PC-3 (cell line): ENCODE measurements at regions not wholly inside any gene's neighbourhood (a gene's known extent, or its start where the extent isn't known, plus 50 kb on each side); places are given as distances from the start of the nearest gene placed in this dataset.

Experiments
- ATAC-seq: fragments of 200-7000 bp; cut with Tn5 transposase; 2 replicates; pipeline ENCODE4 v1.9.1; 2020; ENCODE audit warnings: mild to moderate bottlenecking, moderate library complexity
- BruUV-seq: library from RNA; stranded (reverse); fragments of 400-500 nt; replicated peaks from 2 replicates; lab custom pipeline; 2021; lab: Mats Ljungman, UMichigan
- CTCF ChIA-PET: fragments of 300-600 bp; sonication (Branson Sonifier 250); formaldehyde crosslinking; loops from one replicate; lab custom pipeline; 2022; ENCODE audit warnings: antibody characterized with exemption; lab: Charles Lee
- POLR2A ChIA-PET: fragments of 300-600 bp; sonication (Branson Sonifier 250); formaldehyde crosslinking; loops from one replicate; lab custom pipeline; 2022; ENCODE audit warnings: antibody characterized with exemption; ENCODE audit not compliant: unreplicated experiment; lab: Charles Lee
- DNase-seq: peaks from one replicate; pipeline ENCODE4 v3.0.0-alpha.2; 2015
- H2AFZ ChIP-seq: fragments of 300-600 bp; sonication (generic); 2 replicates; pipeline ENCODE4 v1.6.0; 2016; ENCODE audit warnings: antibody characterized with exemption, low read length
- H3F3A ChIP-seq: fragments of 300-600 bp; sonication (generic); one replicate; pipeline ENCODE4 v1.6.0; 2017; ENCODE audit warnings: antibody characterized with exemption, low read length, control low read depth, mild to moderate bottlenecking; ENCODE audit not compliant: unreplicated experiment
- H3K27ac ChIP-seq: fragments of 300-600 bp; sonication (generic); 2 replicates; pipeline ENCODE4 v1.5.1; 2016; ENCODE audit warnings: mild to moderate bottlenecking, low read length
- H3K27me3 ChIP-seq: fragments of 300-600 bp; sonication (generic); 2 replicates; pipeline ENCODE4 v1.6.1; 2016; ENCODE audit warnings: low read length, mixed read lengths
- H3K36me3 ChIP-seq: fragments of 300-600 bp; sonication (generic); 2 replicates; pipeline ENCODE4 v1.6.1; 2016; ENCODE audit warnings: low read depth, mixed run types, low read length, mixed read lengths
- H3K4me1 ChIP-seq: fragments of 300-600 bp; sonication (generic); 2 replicates; pipeline ENCODE4 v1.5.1; 2016; ENCODE audit warnings: low read length; ENCODE audit not compliant: insufficient read depth
- H3K4me2 ChIP-seq: fragments of 300-600 bp; sonication (generic); 2 replicates; pipeline ENCODE4 v1.6.0; 2016; ENCODE audit warnings: low read length
- H3K4me3 ChIP-seq: fragments of 300-600 bp; sonication (generic); 2 replicates; pipeline ENCODE4 v1.5.1; 2016; ENCODE audit warnings: mild to moderate bottlenecking, low read length, mixed read lengths
- H3K79me2 ChIP-seq: fragments of 300-600 bp; sonication (generic); 2 replicates; pipeline ENCODE4 v1.6.1; 2017; ENCODE audit warnings: low read length, mixed read lengths
- H3K9ac ChIP-seq: fragments of 300-600 bp; sonication (generic); 2 replicates; pipeline ENCODE4 v1.6.0; 2016; ENCODE audit warnings: mild to moderate bottlenecking, low read length
- H3K9me2 ChIP-seq: fragments of 300-600 bp; sonication (generic); replicated peaks from 2 replicates; pipeline ENCODE4 v1.6.1; 2016; ENCODE audit warnings: mixed run types, low read length, mixed read lengths
- H3K9me3 ChIP-seq: fragments of 300-600 bp; sonication (generic); 2 replicates; pipeline ENCODE4 v1.6.1; 2016; ENCODE audit warnings: low read length, mixed read lengths
- H4K20me1 ChIP-seq: fragments of 300-600 bp; sonication (generic); 2 replicates; pipeline ENCODE4 v1.6.1; 2016; ENCODE audit warnings: low read length, mixed read lengths
- CTCF ChIP-seq: fragments of 300-600 bp; sonication (generic); conservative IDR thresholded peaks from 2 replicates; pipeline ENCODE4 v1.5.1; 2017; ENCODE audit warnings: antibody characterized with exemption, low read depth, mild to moderate bottlenecking, low read length
- EZH2 ChIP-seq: fragments of 300-600 bp; sonication (generic); IDR thresholded peaks from one replicate; pipeline ENCODE4 v1.6.1; 2017; ENCODE audit warnings: antibody characterized with exemption, mild to moderate bottlenecking, low read length; ENCODE audit not compliant: unreplicated experiment
- EZH2phosphoT487 ChIP-seq: fragments of 300-600 bp; sonication (generic); IDR thresholded peaks from 2 replicates; pipeline ENCODE4 v1.6.1; 2018; ENCODE audit warnings: mild to moderate bottlenecking, antibody characterized with exemption, low read length, borderline replicate concordance
- intact Hi-C: fragments of 100-400 bp; cut with micrococcal nuclease; formaldehyde crosslinking; loops from 2 replicates; pipeline ENCODE4 v1.9.0; 2023

DNA sequence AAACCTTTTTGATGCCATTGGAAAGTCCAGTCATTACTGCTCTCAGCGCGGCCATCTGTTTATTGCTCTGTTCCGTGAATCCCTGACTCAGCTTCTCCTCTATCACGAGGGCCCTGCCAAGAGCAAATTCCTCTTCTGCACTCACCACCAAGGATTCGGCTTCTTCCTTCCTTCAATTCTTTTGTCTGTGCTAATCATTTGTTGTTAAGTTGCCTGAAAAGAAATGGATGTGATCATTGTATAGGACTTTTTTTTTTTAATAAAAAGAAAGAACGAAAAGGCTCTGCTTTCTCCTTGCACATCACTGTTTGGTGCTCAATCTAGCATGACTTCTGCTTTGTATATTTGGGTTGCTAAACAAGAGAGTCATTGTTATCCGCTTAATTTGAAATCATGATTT, 128.7 kb upstream of the PIK3R1 start:
- ChIA-PET POLR2A (no interaction called here), CTCF (no interaction called here)
- Histone ChIP-seq H3K27me3 (no peaks in the 10 kb centered on the region), H3K4me3 (no peak overlapping the region), H3K9ac (no peak overlapping the region), H3K9me3 (no peaks in the 10 kb centered on the region), H3K4me1 (no peaks in the 10 kb centered on the region), H3K79me2 (no peaks in the 10 kb centered on the region), H3F3A (no peaks in the 10 kb centered on the region), H3K9me2 (no peaks in the 10 kb centered on the region), H2AFZ (no peak overlapping the region), H3K27ac (no peak overlapping the region), H3K4me2 (no peak overlapping the region), H3K36me3 (no peaks in the 10 kb centered on the region), H4K20me1 (no peaks in the 10 kb centered on the region)
- TF ChIP-seq EZH2phosphoT487 (no peak), CTCF (no peak), EZH2 (no peak)
- intact Hi-C loops: no loop called here
- DNase-seq (no peak), ATAC-seq (no peak)
- no TSS peak for BruUV-seq

DNA sequence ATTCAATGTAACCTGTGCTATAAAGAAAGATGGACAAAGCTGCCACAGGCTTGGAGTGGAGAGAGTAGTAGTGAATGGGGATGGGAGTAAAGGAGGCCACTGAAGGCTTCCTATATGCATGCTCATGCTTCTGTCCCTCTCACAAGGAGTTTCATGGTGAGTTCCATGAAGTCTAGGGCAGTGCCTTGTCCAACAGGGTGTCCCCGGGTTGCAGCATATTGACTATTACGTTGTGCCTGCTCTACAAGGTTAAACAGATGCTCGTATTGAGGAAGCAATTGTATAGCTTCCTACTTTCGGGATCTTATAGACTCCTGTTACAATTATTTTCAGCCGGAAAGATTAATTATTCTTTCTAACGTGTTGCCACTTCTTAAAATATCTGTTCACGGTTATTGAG, 129.1 kb upstream of the PIK3R1 start:
- TF ChIP-seq CTCF (no peak), EZH2 (no peak), EZH2phosphoT487 (no peak)
- Histone ChIP-seq H3K4me3 (no peak overlapping the region), H3K36me3 (no peaks in the 10 kb centered on the region), H2AFZ (no peak overlapping the region), H3K79me2 (no peaks in the 10 kb centered on the region), H3K4me2 (no peak overlapping the region), H3K27me3 (no peaks in the 10 kb centered on the region), H3F3A (no peaks in the 10 kb centered on the region), H3K9ac (no peak overlapping the region), H3K4me1 (no peaks in the 10 kb centered on the region), H3K9me3 (no peaks in the 10 kb centered on the region), H3K27ac (no peak overlapping the region), H4K20me1 (no peaks in the 10 kb centered on the region), H3K9me2 (no peaks in the 10 kb centered on the region)
- POLR2A ChIA-PET: no interaction called here
- no peak for DNase-seq
- intact Hi-C loops: no loop called here
- CTCF ChIA-PET: no interaction called here
- no peak for ATAC-seq
- BruUV-seq: no TSS peak

- Histone ChIP-seq H3K9me3 (no peaks in the 10 kb centered on the region), H3K4me1 (no peaks in the 10 kb centered on the region), H2AFZ (no peak overlapping the region), H3K36me3 (no peaks in the 10 kb centered on the region), H3K4me2 (no peak overlapping the region), H3K4me3 (no peak overlapping the region), H4K20me1 (no peaks in the 10 kb centered on the region), H3K79me2 (no peaks in the 10 kb centered on the region), H3K9ac (no peak overlapping the region), H3F3A (no peaks in the 10 kb centered on the region), H3K27ac (no peak overlapping the region), H3K9me2 (no peaks in the 10 kb centered on the region), H3K27me3 (no peaks in the 10 kb centered on the region)
- intact Hi-C loops: no loop called here
- BruUV-seq: no TSS peak
- DNase-seq (no peak), ATAC-seq (no peak)
- ChIA-PET POLR2A (no interaction called here), CTCF (no interaction called here)
- no peak for TF ChIP-seq CTCF
- no peak for TF ChIP-seq EZH2phosphoT487
- no peak for TF ChIP-seq EZH2
These were observed 131.2 kb upstream of the PIK3R1 start for GRCh38 chr5:68084396-68084795.
